GM12878 (cell line): ENCODE measurements at regions not wholly inside any gene's neighbourhood (a gene's known extent, or its start where the extent isn't known, plus 50 kb on each side); places are given as distances from the start of the nearest gene placed in this dataset.

Experiments
- ATAC-seq: fragments of 200-7000 bp; cut with Tn5 transposase; 3 replicates; pipeline ENCODE4 v1.9.1; 2020; ENCODE audit warnings: mild to moderate bottlenecking, moderate library complexity
- BruUV-seq: library from RNA; stranded (reverse); fragments of 400-500 nt; replicated peaks from 2 replicates; lab custom pipeline; 2021; lab: Mats Ljungman, UMichigan
- CTCF ChIA-PET: fragments of 300-600 bp; sonication (Branson Sonifier 250); formaldehyde crosslinking; extraction: SDS; loops from one replicate; lab custom pipeline; 2021; ENCODE audit warnings: inconsistent platforms; lab: Yijun Ruan, JAX
- POLR2A ChIA-PET: fragments of 350-600 bp; formaldehyde crosslinking; extraction: SDS; loops from one replicate; lab custom pipeline; 2021; ENCODE audit warnings: inconsistent platforms; lab: Charles Lee
- RAD21 ChIA-PET: fragments of 300-600 bp; sonication (Branson Sonifier 250); formaldehyde crosslinking; loops from one replicate; lab custom pipeline; 2023; ENCODE audit warnings: antibody characterized with exemption; ENCODE audit not compliant: unreplicated experiment; lab: Charles Lee
- SMC1A ChIA-PET: fragments of 300-600 bp; sonication (Branson Sonifier 250); formaldehyde crosslinking; loops from one replicate; lab custom pipeline; 2023; ENCODE audit not compliant: unreplicated experiment, uncharacterized antibody; lab: Charles Lee
- DNase-seq: peaks from one replicate; pipeline ENCODE4 v3.0.0-alpha.2; 2011; ENCODE audit warnings: low read depth, low spot score
- FAIRE-seq: peaks from 3 replicates; lab custom pipeline; 2011; peaks lifted over from hg19 to GRCh38; lab: Jason Lieb, UNC
- H2AFZ ChIP-seq: 2 replicates; pipeline ENCODE4 v1.6.0; 2011; ENCODE audit warnings: low read depth, low read length, control low read depth; ENCODE audit not compliant: control insufficient read depth
- H3K27ac ChIP-seq: 2 replicates; pipeline ENCODE4 v1.5.1; 2011; ENCODE audit warnings: control low read depth; ENCODE audit not compliant: control insufficient read depth, insufficient read depth
- H3K27me3 ChIP-seq, 2 experiments: replicated peaks in 1 of 2; 2 replicates each; pipeline versions ENCODE4 v1.6.0 to v1.6.1; 2011; ENCODE audit warnings: low read length in 1 of 2; ENCODE audit not compliant: control insufficient read depth in 2 of 2, insufficient read depth in 2 of 2
- H3K36me3 ChIP-seq, 2 experiments: 2 replicates each; pipeline ENCODE4 v1.5.1; 2011; ENCODE audit warnings: low read length in 1 of 2; ENCODE audit not compliant: control insufficient read depth in 2 of 2, insufficient read depth in 2 of 2
- H3K4me1 ChIP-seq: 2 replicates; pipeline ENCODE4 v1.6.1; 2011; ENCODE audit warnings: mild to moderate bottlenecking, low read length, moderate library complexity, mixed read lengths; ENCODE audit not compliant: control insufficient read depth, insufficient read depth
- H3K4me2 ChIP-seq: 2 replicates; pipeline ENCODE4 v1.6.0; 2011; ENCODE audit warnings: control low read depth; ENCODE audit not compliant: control insufficient read depth, insufficient read depth
- H3K4me3 ChIP-seq: fragments of 200-600 bp; sonication (generic); 2 replicates; pipeline ENCODE4 v1.5.1; 2016
- H3K79me2 ChIP-seq: 2 replicates; pipeline ENCODE4 v1.6.0; 2011; ENCODE audit warnings: low read length; ENCODE audit not compliant: control insufficient read depth, insufficient read depth
- H3K9ac ChIP-seq: 2 replicates; pipeline ENCODE4 v1.8.0; 2011; ENCODE audit warnings: low read length, control low read depth, mixed read lengths; ENCODE audit not compliant: control insufficient read depth, insufficient read depth
- H3K9me3 ChIP-seq: replicated peaks from 3 replicates; pipeline ENCODE4 v1.5.1; 2011; ENCODE audit warnings: mild to moderate bottlenecking, low read length; ENCODE audit not compliant: control insufficient read depth, insufficient read depth
- H4K20me1 ChIP-seq: 2 replicates; pipeline ENCODE4 v1.6.0; 2011; ENCODE audit not compliant: control insufficient read depth, insufficient read depth
- EGR1 ChIP-seq, 2 experiments: IDR thresholded peaks; 1 replicate in 1 of 2; 2 replicates in 1 of 2; pipeline ENCODE4 v1.6.1; 2011 to 2012; ENCODE audit warnings: low read depth in 2 of 2, low read length in 2 of 2, borderline replicate concordance in 1 of 2, mild to moderate bottlenecking in 1 of 2, moderate library complexity in 1 of 2
- KLF5 ChIP-seq: fragments of 450-650 bp; IDR thresholded peaks from 2 replicates; pipeline ENCODE4 v1.6.1; 2014; ENCODE audit warnings: mild to moderate bottlenecking; ENCODE audit not compliant: partially characterized antibody
- MEF2A ChIP-seq: IDR thresholded peaks from 2 replicates; pipeline ENCODE4 v1.6.1; 2011; ENCODE audit warnings: low read depth, mild to moderate bottlenecking, low read length, moderate library complexity; ENCODE audit not compliant: insufficient read depth
- MXI1 ChIP-seq: fragments of 150-350 bp; IDR thresholded peaks from 2 replicates; pipeline ENCODE4 v1.6.1; 2011; ENCODE audit warnings: low read depth, mild to moderate bottlenecking, inconsistent platforms, low read length, improper control_type of control experiment
- NR2F1 ChIP-seq: fragments of 450-650 bp; conservative IDR thresholded peaks from 2 replicates; pipeline ENCODE4 v1.6.1; 2017; ENCODE audit warnings: mild to moderate bottlenecking
- PRDM15 ChIP-seq: fragments of 450-650 bp; formaldehyde crosslinking; IDR thresholded peaks from 2 replicates; pipeline ENCODE4 v1.4.0; 2020; ENCODE audit warnings: mild to moderate bottlenecking, moderate library complexity
- SREBF1 ChIP-seq: IDR thresholded peaks from 2 replicates; pipeline ENCODE4 v1.6.1; 2012; ENCODE audit warnings: mild to moderate bottlenecking, low read length
- STAT3 ChIP-seq: IDR thresholded peaks from 2 replicates; pipeline ENCODE4 v1.6.1; 2011; ENCODE audit warnings: low read depth, low read length, improper control_type of control experiment
- ZNF592 ChIP-seq: fragments of 450-650 bp; IDR thresholded peaks from 2 replicates; pipeline ENCODE4 v1.6.1; 2017; ENCODE audit warnings: mild to moderate bottlenecking, moderate library complexity
- ZSCAN29 ChIP-seq: fragments of 450-650 bp; IDR thresholded peaks from 2 replicates; pipeline ENCODE4 v1.6.1; 2017; ENCODE audit warnings: mild to moderate bottlenecking, moderate library complexity
- WGBS: methylation state at CpG from one replicate; pipeline ENCODE4 v1.1.6; 2016; ENCODE audit warnings: low lambda C conversion rate; ENCODE audit not compliant: insufficient replicate concordance, insufficient coverage; ENCODE audit errors: missing lambda C conversion rate; 5-methylcytosine and 5-hydroxymethylcytosine counted together
- in situ Hi-C: fragments of 300-500 bp; cut with MboI; formaldehyde crosslinking; loops from 9 replicates; pipeline ENCODE4 v1.14.3; 2018; ENCODE audit warnings: mixed read lengths
- intact Hi-C: fragments of 100-400 bp; cut with micrococcal nuclease; formaldehyde crosslinking; loops from one replicate; pipeline ENCODE4 v1.14.2; 2022; ENCODE audit not compliant: unreplicated experiment
- TF ChIP-seq, protein P1 (sequence below): IDR thresholded peaks from 2 replicates; pipeline ENCODE4 v1.6.1; 2011; ENCODE audit warnings: borderline replicate concordance, low read depth, mild to moderate bottlenecking, moderate library complexity, low read length; ENCODE audit not compliant: insufficient read depth, poor library complexity, severe bottlenecking

DNA sequence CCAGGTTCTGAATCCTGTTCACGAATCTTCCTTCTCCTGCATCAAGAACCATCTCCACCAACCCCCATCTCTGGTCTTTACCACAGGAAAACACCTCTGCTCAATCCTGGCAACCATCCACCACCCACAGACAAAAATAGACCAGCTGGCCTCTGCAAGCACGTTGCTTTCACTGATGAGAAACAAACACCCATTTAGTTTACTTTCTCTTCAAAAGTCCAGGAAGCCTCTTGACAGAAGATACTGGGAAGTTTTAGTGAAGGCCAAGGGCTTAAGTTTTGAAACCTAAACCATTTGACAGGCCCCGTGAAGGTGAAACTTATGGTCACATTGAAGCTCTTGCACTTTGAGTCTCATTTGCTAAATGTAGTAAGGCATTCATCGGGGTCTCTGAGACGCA, 122.6 kb upstream of the PPP2R5A start (continued):
- peak; percentile 43; the same call in 1 of the 2 replicates for TF ChIP-seq NR2F1

GRCh38 chr1:212164095-212164872, 120.9 kb upstream of the PPP2R5A start:
- in situ Hi-C loops, result no loop called here
- Histone ChIP-seq H3K27me3 (no peaks in the 10 kb centered on the region), H3K4me2 (0 out of 2 replicates have a peak overlapping the region, but pooled peaks have one; percentile 17), H3K9me3 (no peaks in the 10 kb centered on the region), H2AFZ (no peak overlapping the region), H3K9ac (no peak overlapping the region), H4K20me1 (no peaks in the 10 kb centered on the region), H3K79me2 (no peaks in the 10 kb centered on the region), H3K4me1 (peaks cover 39% of the 10 kb centered on the region), H3K4me3 (no peak overlapping the region), H3K27ac (peak overlapping the region; percentile 45), H3K36me3 (no peaks in the 10 kb centered on the region)
- FAIRE-seq, result no peak
- SMC1A ChIA-PET, result interaction anchor here (1.5 kb wide), 1 partner anchor 292 kb away, joined by 3 read pairs; no protein-coding TSS in a partner anchor
- CTCF ChIA-PET, result no interaction called here
- intact Hi-C loops, result no loop called here
- POLR2A ChIA-PET, result no interaction called here
- RAD21 ChIA-PET, result interaction anchor here (1.4 to 1.7 kb wide), 2 partner anchors 73 to 93 kb away, joined by 3 to 5 read pairs; no protein-coding TSS in a partner anchor
- no peak for DNase-seq
- WGBS, result 63% methylated on average over 5 of the region's 5 CpGs
- no TSS peak for BruUV-seq
- ATAC-seq, result no peak
- TF ChIP-seq EGR1 (IDR thresholded peaks at IDR 0.05; ENCODE audit: borderline replicate concordance in 1 of 2, low read depth in 2 of 2, low read length in 2 of 2) (no peak), MXI1 (no peak), PRDM15 (CRISPR knock-in tag) (no peak), ZNF592 (no peak), STAT3 (no peak), ZSCAN29 (no peak), SREBF1 (no peak), KLF5 (no peak), MEF2A (no peak)
- TF ChIP-seq, protein P1, sequence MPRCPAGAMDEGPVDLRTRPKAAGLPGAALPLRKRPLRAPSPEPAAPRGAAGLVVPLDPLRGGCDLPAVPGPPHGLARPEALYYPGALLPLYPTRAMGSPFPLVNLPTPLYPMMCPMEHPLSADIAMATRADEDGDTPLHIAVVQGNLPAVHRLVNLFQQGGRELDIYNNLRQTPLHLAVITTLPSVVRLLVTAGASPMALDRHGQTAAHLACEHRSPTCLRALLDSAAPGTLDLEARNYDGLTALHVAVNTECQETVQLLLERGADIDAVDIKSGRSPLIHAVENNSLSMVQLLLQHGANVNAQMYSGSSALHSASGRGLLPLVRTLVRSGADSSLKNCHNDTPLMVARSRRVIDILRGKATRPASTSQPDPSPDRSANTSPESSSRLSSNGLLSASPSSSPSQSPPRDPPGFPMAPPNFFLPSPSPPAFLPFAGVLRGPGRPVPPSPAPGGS, result no peak
